Astrocyte (in vitro differentiated cells and primary cell): ENCODE measurements at regions not wholly inside any gene's neighbourhood (a gene's known extent, or its start where the extent isn't known, plus 50 kb on each side); places are given as distances from the start of the nearest gene placed in this dataset.
"Not testable (repeated sequence)": the region's sequence is repeated elsewhere in the genome, so short reads cannot be mapped to it uniquely, and the experiment has no call there.

Experiments
- CTCF ChIP-seq: IDR thresholded peaks from 2 replicates; pipeline ENCODE4 v1.5.1; 2011; ENCODE audit warnings: low read depth, mild to moderate bottlenecking, inconsistent platforms, low read length, moderate library complexity; ENCODE audit not compliant: insufficient read depth
- EZH2 ChIP-seq: IDR thresholded peaks from 2 replicates; pipeline ENCODE4 v1.6.1; 2012; ENCODE audit warnings: mild to moderate bottlenecking, low read length, inconsistent platforms; ENCODE audit not compliant: insufficient read depth

GRCh38 chr1:190019151-190019550 is 458.5 kb downstream of the BRINP3 start:
- TF ChIP-seq CTCF, EZH2: not testable (repeated sequence)
